Heart left ventricle (tissue), 16 donors: ENCODE measurements at regions not wholly inside any gene's neighbourhood (a gene's known extent, or its start where the extent isn't known, plus 50 kb on each side); places are given as distances from the start of the nearest gene placed in this dataset.

Experiments
- ATAC-seq, 4 donors: fragments of 200-7000 bp; cut with Tn5 transposase; one replicate each; pipeline ENCODE4 v1.9.1; 2020 to 2022; ENCODE audit warnings: moderate library complexity in 4 of 4, mild to moderate bottlenecking in 3 of 4, moderate number of reproducible peaks in 1 of 4
- DNase-seq, 5 donors: peaks; one replicate each; pipeline ENCODE4 v3.0.0-alpha.2; 2020
- H3K27ac ChIP-seq, 12 donors: fragments of 200-600 bp; sonication (generic) in 4 of 12; one replicate each; pipeline versions ENCODE4 v1.5.0 to v1.8.0; 2016 to 2022; ENCODE audit warnings: mild to moderate bottlenecking in 2 of 12
- H3K27me3 ChIP-seq, 9 donors: fragments of 200-600 bp; sonication (generic) in 2 of 9; one replicate each; pipeline versions ENCODE4 v1.5.1 to v1.8.0; 2016 to 2022; ENCODE audit warnings: mild to moderate bottlenecking in 3 of 9
- H3K36me3 ChIP-seq, 9 donors: fragments of 200-600 bp; sonication (generic) in 2 of 9; one replicate each; pipeline versions ENCODE4 v1.5.0 to v1.8.0; 2018 to 2022; ENCODE audit warnings: mild to moderate bottlenecking in 2 of 9
- H3K4me1 ChIP-seq, 12 donors: fragments of 200-600 bp; sonication (generic) in 4 of 12; one replicate each; pipeline versions ENCODE4 v1.5.0 to v1.8.0; 2016 to 2022; ENCODE audit warnings: mild to moderate bottlenecking in 3 of 12
- H3K4me3 ChIP-seq, 12 donors: fragments of 200-600 bp; sonication (generic) in 4 of 12; one replicate each; pipeline versions ENCODE4 v1.5.0 to v1.8.0; 2017 to 2022; ENCODE audit warnings: mild to moderate bottlenecking in 9 of 12, moderate library complexity in 4 of 12
- H3K9me3 ChIP-seq, 12 donors: fragments of 200-600 bp; sonication (generic) in 4 of 12; one replicate each; pipeline versions ENCODE4 v1.5.0 to v1.8.0; 2016 to 2022; ENCODE audit warnings: mild to moderate bottlenecking in 1 of 12
- POLR2A ChIP-seq, 2 donors: fragments of 450-650 bp; IDR thresholded peaks; one replicate each; pipeline ENCODE4 v1.6.1; 2017; ENCODE audit warnings: antibody characterized with exemption in 2 of 2, mild to moderate bottlenecking in 2 of 2, moderate library complexity in 2 of 2
- WGBS, 4 donors: extraction: QIAGEN DNeasy Blood & Tissue Kit in 2 of 4; methylation state at CpG; one replicate each; pipeline versions ENCODE4 v1.1.5 to v1.1.7; 2013 to 2018; 5-methylcytosine and 5-hydroxymethylcytosine counted together
- intact Hi-C, 10 donors: fragments of 100-400 bp; cut with DNase I; formaldehyde crosslinking; loops; one replicate each; pipeline versions ENCODE4 v1.11.1 to v1.14.2; 2022
- TF ChIP-seq, protein P1 (sequence below), 12 donors: fragments of 200-600 bp; sonication (generic) in 4 of 12; IDR thresholded peaks; one replicate each; pipeline versions ENCODE4 v1.5.0 to v1.8.0; 2018 to 2022; ENCODE audit warnings: antibody characterized with exemption in 12 of 12, mild to moderate bottlenecking in 5 of 12
- donor health status: ischemic (EF 13 %, LVEDD 7.1; RV severe dilation, severe dysfunction).
- donor health status: healthy with polysubstance abuse.
- donor health status: DM: no; HTN: yes; CAD: no.
- donor health status: DM: no; HTN: no; CAD: no.
- donor health status: ischemic (EF 25% LVEDD 6.9; RV normal size, moderate dysfunction).
- donor health status: ischemic (EF 25% LVEDD 5.7; RV mildly dilated, moderate dysfunction).
- donor health status: healthy.
- donor health status: DM: yes; HTN: yes; CAD: no.
- donor health status: ischemic (EF 35%, LVEDD 5.7; RV mildly dilated, moderate dysfunction).
- donor health status: nonischemic (EF 11% LVEDD 7.7; RV severe dilation, severe dysfunction).
- donor health status: DM: yes; HTN: yes; CAD: no.
- donor health status: PGD.
- donor health status: ischemic (EF 29% LVEDD 5.4; RV normal size, mild dysfunction).
- donor health status: nonischemic (EF 23%, LVEDD 6.1; RV moderate dilation, normal function).

DNA sequence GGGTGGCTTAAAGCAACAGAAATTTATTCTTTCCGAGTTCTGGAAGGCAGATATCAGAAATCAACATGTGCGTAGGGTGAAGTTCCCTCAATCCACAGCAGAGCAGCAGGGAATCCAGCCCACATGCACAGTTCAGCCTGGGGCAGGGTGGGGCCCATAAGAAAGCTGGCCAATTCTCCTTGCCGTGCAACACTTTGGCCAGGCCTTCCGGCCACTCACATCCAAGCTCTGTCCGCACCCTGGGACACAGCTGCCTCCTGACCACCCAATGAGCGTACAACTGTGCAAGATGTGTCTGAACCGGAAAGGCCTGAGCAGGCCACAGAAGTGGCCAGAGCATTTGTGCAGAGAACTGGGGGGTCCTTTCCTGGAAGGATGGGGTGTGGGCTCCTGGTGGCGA is 274.9 kb downstream of the GADD45G start:
- intact Hi-C loops: loop anchor here in 5 of 10 donors (5.0 to 10.0 kb wide), 5 partner anchors 125 to 275 kb away; partner anchors contain the start of gene GADD45G (in 4 of the 5)
- no peaks in the 10 kb centered on the region for H3K36me3 ChIP-seq

DNA sequence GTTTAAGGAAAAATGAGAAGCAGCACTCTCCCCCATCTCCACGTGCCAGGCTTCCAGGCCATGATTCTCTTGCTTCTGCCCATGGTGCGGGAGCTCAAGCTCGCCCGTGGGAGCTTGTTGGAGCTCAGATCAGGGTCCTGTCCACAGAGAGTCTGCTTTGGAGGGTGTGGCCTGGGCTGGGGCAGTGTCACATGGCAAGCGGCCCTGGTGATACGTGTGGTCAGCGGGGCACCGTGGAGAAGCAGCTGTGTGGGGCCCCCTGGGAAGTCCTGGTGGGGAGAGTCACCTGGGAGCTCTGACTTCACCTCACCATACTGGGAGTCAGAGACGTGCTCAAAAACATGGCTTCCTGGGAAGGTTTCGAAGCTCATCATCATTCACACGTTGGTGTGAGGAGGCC is 275.3 kb downstream of the GADD45G start:
- H3K27me3 ChIP-seq: no peaks in the 10 kb centered on the region
- H3K4me3 ChIP-seq: no peak overlapping the region
- H3K36me3 ChIP-seq: no peaks in the 10 kb centered on the region
- peak overlapping the region in 11 of 12 donors; percentile 55 to 95 (median 80) for H3K27ac ChIP-seq
- TF ChIP-seq, protein P1, sequence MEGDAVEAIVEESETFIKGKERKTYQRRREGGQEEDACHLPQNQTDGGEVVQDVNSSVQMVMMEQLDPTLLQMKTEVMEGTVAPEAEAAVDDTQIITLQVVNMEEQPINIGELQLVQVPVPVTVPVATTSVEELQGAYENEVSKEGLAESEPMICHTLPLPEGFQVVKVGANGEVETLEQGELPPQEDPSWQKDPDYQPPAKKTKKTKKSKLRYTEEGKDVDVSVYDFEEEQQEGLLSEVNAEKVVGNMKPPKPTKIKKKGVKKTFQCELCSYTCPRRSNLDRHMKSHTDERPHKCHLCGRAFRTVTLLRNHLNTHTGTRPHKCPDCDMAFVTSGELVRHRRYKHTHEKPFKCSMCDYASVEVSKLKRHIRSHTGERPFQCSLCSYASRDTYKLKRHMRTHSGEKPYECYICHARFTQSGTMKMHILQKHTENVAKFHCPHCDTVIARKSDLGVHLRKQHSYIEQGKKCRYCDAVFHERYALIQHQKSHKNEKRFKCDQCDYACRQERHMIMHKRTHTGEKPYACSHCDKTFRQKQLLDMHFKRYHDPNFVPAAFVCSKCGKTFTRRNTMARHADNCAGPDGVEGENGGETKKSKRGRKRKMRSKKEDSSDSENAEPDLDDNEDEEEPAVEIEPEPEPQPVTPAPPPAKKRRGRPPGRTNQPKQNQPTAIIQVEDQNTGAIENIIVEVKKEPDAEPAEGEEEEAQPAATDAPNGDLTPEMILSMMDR (IDR thresholded peaks at IDR 0.05): no peak
- no peak for TF ChIP-seq POLR2A (IDR thresholded peaks at IDR 0.05)
- intact Hi-C loops: no loop called here
- DNase-seq (peak in 1 of 5 donors; percentile 48), ATAC-seq (no peak)
- WGBS, 4 donors: 90 to 92% (median 92%) methylated on average over 4 to 11 of the region's 11 CpGs
- no peaks in the 10 kb centered on the region for H3K9me3 ChIP-seq
- peaks cover 0 to 58% (median 29%) of the 10 kb centered on the region in 12 donors for H3K4me1 ChIP-seq

More for the DNA sequence above, 274.9 kb downstream of the GADD45G start:
- TF ChIP-seq, protein P1 (IDR thresholded peaks at IDR 0.05): no peak
- TF ChIP-seq POLR2A (IDR thresholded peaks at IDR 0.05): no peak
- WGBS, 4 donors: 78 to 88% (median 80%) methylated on average over 8 of the region's 8 CpGs
- Histone ChIP-seq H3K9me3 (no peaks in the 10 kb centered on the region), H3K4me3 (no peak overlapping the region), H3K27ac (peak overlapping the region in 11 of 12 donors; percentile 55 to 95 (median 80)), H3K27me3 (no peaks in the 10 kb centered on the region), H3K4me1 (peaks cover 0 to 61% (median 31%) of the 10 kb centered on the region in 12 donors)
- DNase-seq (peak; percentile 58 to 76 (median 65)), ATAC-seq (peak; percentile 13 to 54 (median 50))

DNA sequence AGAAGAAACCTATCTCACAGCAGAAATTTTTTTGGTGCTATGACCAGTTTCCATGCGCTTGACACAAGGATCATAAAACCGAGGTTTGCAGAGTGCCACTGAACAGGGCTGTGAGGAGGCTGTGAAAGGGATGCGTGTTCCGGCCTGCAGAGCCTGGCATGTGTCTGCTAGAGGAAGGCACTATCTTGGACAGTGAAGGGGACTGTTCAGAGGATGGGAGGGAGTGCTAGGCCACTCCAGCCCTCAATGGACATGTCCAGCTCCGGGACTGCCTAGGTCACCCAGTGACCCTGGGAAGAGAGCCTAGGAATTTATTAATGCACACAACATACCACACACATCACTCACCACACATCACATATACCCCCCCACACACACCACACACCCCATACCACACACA is 275.9 kb downstream of the GADD45G start:
- Histone ChIP-seq H3K9me3 (no peaks in the 10 kb centered on the region), H3K27me3 (no peaks in the 10 kb centered on the region), H3K4me1 (peaks cover 0 to 53% (median 30%) of the 10 kb centered on the region in 12 donors), H3K27ac (peak overlapping the region in 6 of 12 donors; percentile 13 to 95 (median 84)), H3K4me3 (no peak overlapping the region), H3K36me3 (no peaks in the 10 kb centered on the region)
- 69 to 88% (median 76%) methylated on average over 5 of the region's 5 CpGs for WGBS, 4 donors
- ATAC-seq: no peak
- intact Hi-C loops: no loop called here
- TF ChIP-seq POLR2A (IDR thresholded peaks at IDR 0.05): no peak
- TF ChIP-seq, protein P1 (IDR thresholded peaks at IDR 0.05): no peak
- no peak for DNase-seq

DNA sequence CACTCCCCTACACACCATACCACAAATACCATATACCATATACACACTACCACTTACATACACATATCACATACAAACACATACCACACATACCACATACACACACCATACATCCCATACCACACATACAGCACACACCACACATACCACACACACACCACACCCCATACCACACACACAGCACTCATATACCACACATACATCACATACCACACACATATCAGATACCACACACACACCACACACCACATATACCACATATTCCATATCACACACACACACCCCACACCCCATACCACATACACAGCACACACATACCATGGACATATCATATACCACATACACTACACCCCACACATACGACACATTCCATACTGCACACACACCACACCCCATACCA is 276.6 kb downstream of the GADD45G start:
- Histone ChIP-seq H3K9me3 (no peaks in the 10 kb centered on the region), H3K27ac (peak overlapping the region in 2 of 12 donors; percentile 20 to 93), H3K4me3 (no peak overlapping the region), H3K4me1 (peaks cover 0 to 56% (median 30%) of the 10 kb centered on the region in 12 donors), H3K27me3 (no peaks in the 10 kb centered on the region), H3K36me3 (no peaks in the 10 kb centered on the region)
- intact Hi-C loops: no loop called here
- ATAC-seq (no peak), DNase-seq (no peak)
- WGBS, 4 donors: 93 to 100% (median 96%) methylated on average over 1 of the region's 1 CpG
- TF ChIP-seq, protein P1 (IDR thresholded peaks at IDR 0.05): no peak
- TF ChIP-seq POLR2A (IDR thresholded peaks at IDR 0.05): no peak
